DND-41 (cell line): ENCODE measurements at regions not wholly inside any gene's neighbourhood (a gene's known extent, or its start where the extent isn't known, plus 50 kb on each side); places are given as distances from the start of the nearest gene placed in this dataset.

Experiments used
- ATAC-seq: fragments of 200-7000 bp; cut with Tn5 transposase; 3 replicates; pipeline ENCODE4 v1.9.1; 2021; ENCODE audit warnings: low read depth; ENCODE audit not compliant: insufficient read depth
- DNase-seq: peaks from one replicate; pipeline ENCODE4 v3.0.0-alpha.2; 2020
- H2AFZ ChIP-seq: 2 replicates; pipeline ENCODE4 v1.6.0; 2012; ENCODE audit warnings: low read depth, low read length
- H3K27ac ChIP-seq: 2 replicates; pipeline ENCODE4 v1.5.1; 2012; ENCODE audit warnings: low read length, inconsistent platforms
- H3K27me3 ChIP-seq: fragments of 200-600 bp; sonication (generic); 2 replicates; pipeline ENCODE4 v1.6.0; 2012; ENCODE audit warnings: low read length, mild to moderate bottlenecking, inconsistent platforms; ENCODE audit not compliant: insufficient read depth, poor library complexity
- H3K36me3 ChIP-seq: 2 replicates; pipeline ENCODE4 v1.5.1; 2012; ENCODE audit warnings: low read length, inconsistent platforms; ENCODE audit not compliant: insufficient read depth
- H3K4me1 ChIP-seq: 2 replicates; pipeline ENCODE4 v1.5.1; 2012; ENCODE audit warnings: mild to moderate bottlenecking, low read length; ENCODE audit not compliant: insufficient read depth
- H3K4me2 ChIP-seq: 2 replicates; pipeline ENCODE4 v1.6.0; 2012; ENCODE audit warnings: mild to moderate bottlenecking, moderate library complexity, low read length, inconsistent platforms; ENCODE audit not compliant: insufficient read depth
- H3K4me3 ChIP-seq, 2 experiments: fragments of 200-600 bp in 1 of 2; shearing (Covaris generic) in 1 of 2; 2 replicates each; pipeline ENCODE4 v1.5.1; 2012 to 2016; ENCODE audit warnings: inconsistent platforms in 2 of 2, low read length in 2 of 2, mild to moderate bottlenecking in 2 of 2, low read depth in 1 of 2, moderate library complexity in 1 of 2
- H3K79me2 ChIP-seq: 2 replicates; pipeline ENCODE4 v1.6.0; 2012; ENCODE audit warnings: low read length, inconsistent platforms; ENCODE audit not compliant: insufficient read depth
- H3K9ac ChIP-seq: 2 replicates; pipeline ENCODE4 v1.6.0; 2012; ENCODE audit warnings: low read depth, mild to moderate bottlenecking, inconsistent platforms, low read length, moderate library complexity
- H3K9me3 ChIP-seq: 2 replicates; pipeline ENCODE4 v1.5.1; 2012; ENCODE audit warnings: low read length, moderate library complexity, mild to moderate bottlenecking, inconsistent platforms; ENCODE audit not compliant: insufficient read depth, severe bottlenecking
- H4K20me1 ChIP-seq: 2 replicates; pipeline ENCODE4 v1.6.0; 2012; ENCODE audit warnings: low read length; ENCODE audit not compliant: insufficient read depth
- EZH2 ChIP-seq: IDR thresholded peaks from 3 replicates; pipeline ENCODE4 v1.6.1; 2012; ENCODE audit warnings: borderline replicate concordance, low read depth, mild to moderate bottlenecking, moderate library complexity, low read length, inconsistent platforms; ENCODE audit not compliant: severe bottlenecking
- TF ChIP-seq, protein P1 (sequence below): IDR thresholded peaks from 2 replicates; pipeline ENCODE4 v1.5.1; 2012; ENCODE audit warnings: borderline replicate concordance, low read length, moderate library complexity, mild to moderate bottlenecking; ENCODE audit not compliant: poor library complexity, severe bottlenecking; ENCODE audit errors: extremely low read depth

DNA sequence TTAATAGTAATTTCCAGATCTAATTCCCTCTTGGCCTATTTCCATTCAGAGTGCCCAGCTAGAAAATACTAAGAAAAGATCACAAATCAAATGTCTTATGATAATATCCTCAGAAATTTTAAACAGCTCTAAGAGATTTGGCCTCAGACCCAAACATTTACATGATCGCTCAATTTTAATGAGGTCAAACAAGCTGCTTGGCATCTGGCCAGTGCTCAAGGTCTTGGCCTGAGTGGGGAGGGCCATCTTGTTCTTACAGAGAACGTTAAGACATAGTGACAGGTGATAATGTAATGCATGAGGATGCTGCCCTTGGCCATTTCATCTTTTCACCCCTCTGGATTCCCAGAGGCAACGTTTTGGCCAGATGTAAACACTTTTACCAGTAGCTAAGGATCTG, 159.2 kb upstream of the SLC7A11 start:
- Histone ChIP-seq H3K4me1 (no peaks in the 10 kb centered on the region), H3K36me3 (no peaks in the 10 kb centered on the region), H3K27me3 (no peaks in the 10 kb centered on the region), H3K27ac (no peak overlapping the region), H3K9ac (no peak overlapping the region), H2AFZ (no peak overlapping the region), H3K9me3 (no peaks in the 10 kb centered on the region), H3K4me3 (no peak overlapping the region), H4K20me1 (no peaks in the 10 kb centered on the region), H3K79me2 (no peaks in the 10 kb centered on the region), H3K4me2 (no peak overlapping the region)
- DNase-seq (no peak), ATAC-seq (no peak)
- no peak for TF ChIP-seq EZH2
- TF ChIP-seq, protein P1, sequence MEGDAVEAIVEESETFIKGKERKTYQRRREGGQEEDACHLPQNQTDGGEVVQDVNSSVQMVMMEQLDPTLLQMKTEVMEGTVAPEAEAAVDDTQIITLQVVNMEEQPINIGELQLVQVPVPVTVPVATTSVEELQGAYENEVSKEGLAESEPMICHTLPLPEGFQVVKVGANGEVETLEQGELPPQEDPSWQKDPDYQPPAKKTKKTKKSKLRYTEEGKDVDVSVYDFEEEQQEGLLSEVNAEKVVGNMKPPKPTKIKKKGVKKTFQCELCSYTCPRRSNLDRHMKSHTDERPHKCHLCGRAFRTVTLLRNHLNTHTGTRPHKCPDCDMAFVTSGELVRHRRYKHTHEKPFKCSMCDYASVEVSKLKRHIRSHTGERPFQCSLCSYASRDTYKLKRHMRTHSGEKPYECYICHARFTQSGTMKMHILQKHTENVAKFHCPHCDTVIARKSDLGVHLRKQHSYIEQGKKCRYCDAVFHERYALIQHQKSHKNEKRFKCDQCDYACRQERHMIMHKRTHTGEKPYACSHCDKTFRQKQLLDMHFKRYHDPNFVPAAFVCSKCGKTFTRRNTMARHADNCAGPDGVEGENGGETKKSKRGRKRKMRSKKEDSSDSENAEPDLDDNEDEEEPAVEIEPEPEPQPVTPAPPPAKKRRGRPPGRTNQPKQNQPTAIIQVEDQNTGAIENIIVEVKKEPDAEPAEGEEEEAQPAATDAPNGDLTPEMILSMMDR = no peak

GRCh38 chr4:138400543-138400942, 158.4 kb upstream of the SLC7A11 start:
- Histone ChIP-seq H3K4me1 (no peaks in the 10 kb centered on the region), H3K79me2 (no peaks in the 10 kb centered on the region)

DNA sequence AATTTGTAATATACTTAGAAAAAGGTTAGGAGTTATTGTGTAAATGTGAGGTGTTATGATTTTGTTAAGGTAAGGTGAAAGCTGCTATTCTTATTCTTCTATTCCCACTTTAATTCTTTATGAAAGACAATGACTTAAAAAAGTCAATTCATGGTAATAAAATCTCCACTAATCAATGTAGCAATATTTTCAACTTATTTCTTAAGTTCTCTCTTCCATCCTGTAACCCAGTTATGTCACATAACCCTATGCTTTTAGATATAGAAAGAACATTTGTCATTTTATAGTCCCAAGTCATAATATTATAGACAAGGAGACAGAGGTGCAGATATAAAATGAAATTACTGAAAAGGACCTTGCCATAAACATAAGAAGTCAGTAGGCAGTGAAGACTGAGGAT, 157.9 kb upstream of the SLC7A11 start:
- no peaks in the 10 kb centered on the region for H3K36me3 ChIP-seq
- no peak overlapping the region for H3K27ac ChIP-seq
- TF ChIP-seq, protein P1 = no peak
- no peak for TF ChIP-seq EZH2
- ATAC-seq (no peak), DNase-seq (no peak)
- no peak overlapping the region for H3K4me3 ChIP-seq
- no peak overlapping the region for H3K4me2 ChIP-seq
- H3K9me3 ChIP-seq = no peaks in the 10 kb centered on the region
- no peaks in the 10 kb centered on the region for H3K4me1 ChIP-seq
- H4K20me1 ChIP-seq = no peaks in the 10 kb centered on the region
- H2AFZ ChIP-seq = no peak overlapping the region
- H3K27me3 ChIP-seq = no peaks in the 10 kb centered on the region
- no peak overlapping the region for H3K9ac ChIP-seq
- H3K79me2 ChIP-seq = no peaks in the 10 kb centered on the region

More at GRCh38 chr4:138400543-138400942, 158.4 kb upstream of the SLC7A11 start:
- Histone ChIP-seq H3K9ac (no peak overlapping the region), H4K20me1 (no peaks in the 10 kb centered on the region), H3K27me3 (no peaks in the 10 kb centered on the region), H3K36me3 (no peaks in the 10 kb centered on the region), H3K4me3 (no peak overlapping the region), H3K9me3 (no peaks in the 10 kb centered on the region), H3K4me2 (no peak overlapping the region), H2AFZ (no peak overlapping the region), H3K27ac (no peak overlapping the region)
- DNase-seq (no peak), ATAC-seq (no peak)
- no peak for TF ChIP-seq EZH2
- TF ChIP-seq, protein P1 = no peak

- DNase-seq = no peak
- Histone ChIP-seq H3K4me3 (no peak overlapping the region), H3K9me3 (no peaks in the 10 kb centered on the region), H3K79me2 (no peaks in the 10 kb centered on the region), H3K36me3 (no peaks in the 10 kb centered on the region), H3K4me2 (no peak overlapping the region), H2AFZ (no peak overlapping the region), H3K4me1 (no peaks in the 10 kb centered on the region), H3K9ac (no peak overlapping the region), H4K20me1 (no peaks in the 10 kb centered on the region), H3K27me3 (no peaks in the 10 kb centered on the region), H3K27ac (no peak overlapping the region)
- no peak for TF ChIP-seq EZH2
- TF ChIP-seq, protein P1 = no peak
- no peak for ATAC-seq
These were observed 156.9 kb upstream of the SLC7A11 start for GRCh38 chr4:138399081-138399480.
